Caco-2 (cell line): ENCODE measurements at regions not wholly inside any gene's neighbourhood (a gene's known extent, or its start where the extent isn't known, plus 50 kb on each side); places are given as distances from the start of the nearest gene placed in this dataset.

Experiments used
- BruUV-seq: library from RNA; stranded (reverse); fragments of 400-500 nt; replicated peaks from 2 replicates; lab custom pipeline; 2021; lab: Mats Ljungman, UMichigan
- CTCF ChIA-PET: fragments of 300-600 bp; sonication (Branson Sonifier 250); formaldehyde crosslinking; loops from one replicate; lab custom pipeline; 2022; ENCODE audit warnings: antibody characterized with exemption; lab: Charles Lee
- POLR2A ChIA-PET: fragments of 300-600 bp; sonication (Branson Sonifier 250); formaldehyde crosslinking; loops from one replicate; lab custom pipeline; 2022; ENCODE audit warnings: antibody characterized with exemption; lab: Charles Lee
- DNase-seq, 2 experiments: peaks; one replicate each; pipeline versions ENCODE4 v3.0.0 to v3.0.0-alpha.2; 2020 to 2022
- H3K27me3 ChIP-seq: replicated peaks from 2 replicates; pipeline ENCODE4 v1.6.0; 2011; ENCODE audit warnings: low read length; ENCODE audit not compliant: control insufficient read depth, insufficient read depth
- H3K36me3 ChIP-seq: 2 replicates; pipeline ENCODE4 v1.5.1; 2011; ENCODE audit warnings: low read length; ENCODE audit not compliant: control insufficient read depth, insufficient read depth
- H3K4me1 ChIP-seq: fragments of 250-450 bp; sonication (Bioruptor Pico); 2 replicates; pipeline ENCODE4 v1.5.1; 2020; ENCODE audit warnings: mild to moderate bottlenecking
- H3K4me3 ChIP-seq: 2 replicates; pipeline ENCODE4 v1.5.1; 2011; ENCODE audit warnings: low read depth, mild to moderate bottlenecking, control low read depth, low read length
- H3K9me3 ChIP-seq: fragments of 250-450 bp; sonication (Bioruptor Pico); 2 replicates; pipeline ENCODE4 v1.5.1; 2020; ENCODE audit warnings: mild to moderate bottlenecking, moderate library complexity
- H3K27ac Mint-ChIP-seq: one replicate; pipeline ENCODE4 v1.8.0; 2022; ENCODE audit warnings: mixed read lengths; ENCODE audit not compliant: unreplicated experiment
- H3K27me3 Mint-ChIP-seq: one replicate; pipeline ENCODE4 v1.8.0; 2022; ENCODE audit warnings: mixed read lengths; ENCODE audit not compliant: insufficient read depth, unreplicated experiment
- H3K36me3 Mint-ChIP-seq: one replicate; pipeline ENCODE4 v1.8.0; 2022; ENCODE audit warnings: mild to moderate bottlenecking, mixed read lengths; ENCODE audit not compliant: insufficient read depth, unreplicated experiment
- H3K4me1 Mint-ChIP-seq: one replicate; pipeline ENCODE4 v1.8.0; 2022; ENCODE audit warnings: low read depth, mixed read lengths; ENCODE audit not compliant: unreplicated experiment
- H3K4me3 Mint-ChIP-seq: one replicate; pipeline ENCODE4 v1.8.0; 2022; ENCODE audit warnings: mild to moderate bottlenecking, moderate library complexity, mixed read lengths; ENCODE audit not compliant: unreplicated experiment
- H3K9me3 Mint-ChIP-seq: one replicate; pipeline ENCODE4 v1.8.0; 2022; ENCODE audit warnings: mixed read lengths; ENCODE audit not compliant: unreplicated experiment
- intact Hi-C: fragments of 100-400 bp; cut with micrococcal nuclease; formaldehyde crosslinking; loops from one replicate; pipeline ENCODE4 v1.10.0; 2022; ENCODE audit not compliant: unreplicated experiment
- TF ChIP-seq, protein P1 (sequence below), 2 experiments: fragments of 200-600 bp in 1 of 2; IDR thresholded peaks; 1 replicate in 1 of 2; 2 replicates in 1 of 2; pipeline versions ENCODE4 v1.5.1 to v1.8.0; 2011 to 2022; ENCODE audit warnings: antibody characterized with exemption in 1 of 2, control low read depth in 1 of 2, inconsistent platforms in 1 of 2, low read depth in 1 of 2, low read length in 1 of 2, mild to moderate bottlenecking in 1 of 2, moderate library complexity in 1 of 2; ENCODE audit not compliant: insufficient read depth in 1 of 2, severe bottlenecking in 1 of 2, unreplicated experiment in 1 of 2

DNA sequence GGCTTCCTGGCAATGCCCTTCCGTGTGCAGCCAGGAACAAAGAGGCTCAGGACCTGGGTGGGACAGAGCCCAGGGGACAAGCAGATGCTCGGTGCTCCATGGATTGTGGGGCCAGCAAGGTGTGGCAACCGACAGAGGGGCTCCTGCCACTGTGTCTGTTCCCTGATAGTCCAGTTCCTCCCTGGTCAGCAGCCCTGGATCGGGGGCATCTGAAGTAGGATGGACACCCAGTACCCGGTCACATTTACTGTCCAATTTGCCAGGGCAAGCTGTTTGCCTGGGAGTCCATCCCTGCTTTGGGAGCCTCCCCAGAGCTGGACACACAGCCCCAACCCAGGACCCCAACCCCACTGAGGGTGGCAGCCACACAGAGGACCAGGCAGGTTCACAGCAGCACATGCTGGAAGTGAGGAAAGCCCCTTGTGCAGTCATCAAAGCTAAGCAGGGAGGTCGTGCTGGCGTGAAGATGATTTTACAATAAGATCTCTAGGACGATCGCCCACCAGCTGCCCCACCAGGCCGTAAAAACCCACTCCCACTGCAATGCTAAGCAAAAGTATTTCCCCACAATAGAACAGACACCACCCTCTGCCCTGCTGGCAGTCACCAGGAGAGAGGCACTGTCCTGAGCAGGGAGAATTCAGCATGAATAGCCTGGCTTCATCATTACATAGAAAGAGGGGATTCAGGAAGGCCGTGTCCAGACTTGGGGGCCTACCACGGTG is 141.7 kb downstream of the NDUFA10 start:
- H3K27me3 ChIP-seq: no peaks in the 10 kb centered on the region
- ChIA-PET CTCF (no interaction called here), POLR2A (no interaction called here)
- peaks cover 7% of the 10 kb centered on the region; the same call in 1 of the 2 replicates for H3K9me3 ChIP-seq
- no peaks in the 10 kb centered on the region for H3K36me3 ChIP-seq
- H3K27me3 Mint-ChIP-seq: no peaks in the 10 kb centered on the region
- TF ChIP-seq, protein P1, sequence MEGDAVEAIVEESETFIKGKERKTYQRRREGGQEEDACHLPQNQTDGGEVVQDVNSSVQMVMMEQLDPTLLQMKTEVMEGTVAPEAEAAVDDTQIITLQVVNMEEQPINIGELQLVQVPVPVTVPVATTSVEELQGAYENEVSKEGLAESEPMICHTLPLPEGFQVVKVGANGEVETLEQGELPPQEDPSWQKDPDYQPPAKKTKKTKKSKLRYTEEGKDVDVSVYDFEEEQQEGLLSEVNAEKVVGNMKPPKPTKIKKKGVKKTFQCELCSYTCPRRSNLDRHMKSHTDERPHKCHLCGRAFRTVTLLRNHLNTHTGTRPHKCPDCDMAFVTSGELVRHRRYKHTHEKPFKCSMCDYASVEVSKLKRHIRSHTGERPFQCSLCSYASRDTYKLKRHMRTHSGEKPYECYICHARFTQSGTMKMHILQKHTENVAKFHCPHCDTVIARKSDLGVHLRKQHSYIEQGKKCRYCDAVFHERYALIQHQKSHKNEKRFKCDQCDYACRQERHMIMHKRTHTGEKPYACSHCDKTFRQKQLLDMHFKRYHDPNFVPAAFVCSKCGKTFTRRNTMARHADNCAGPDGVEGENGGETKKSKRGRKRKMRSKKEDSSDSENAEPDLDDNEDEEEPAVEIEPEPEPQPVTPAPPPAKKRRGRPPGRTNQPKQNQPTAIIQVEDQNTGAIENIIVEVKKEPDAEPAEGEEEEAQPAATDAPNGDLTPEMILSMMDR (IDR thresholded peaks at IDR 0.05; ENCODE audit: insufficient read depth in 1 of 2, low read depth in 1 of 2, low read length in 1 of 2, severe bottlenecking in 1 of 2, unreplicated experiment in 1 of 2): no peak
- H3K4me1 ChIP-seq: no peaks in the 10 kb centered on the region
- peaks cover 19% of the 10 kb centered on the region for H3K9me3 Mint-ChIP-seq
- H3K36me3 Mint-ChIP-seq: no peaks in the 10 kb centered on the region
- no peak overlapping the region for H3K4me3 ChIP-seq
- H3K27ac Mint-ChIP-seq: no peak overlapping the region
- intact Hi-C loops: no loop called here
- H3K4me1 Mint-ChIP-seq: no peaks in the 10 kb centered on the region
- no peak overlapping the region for H3K4me3 Mint-ChIP-seq
- no peak for DNase-seq
- BruUV-seq: no TSS peak

DNA sequence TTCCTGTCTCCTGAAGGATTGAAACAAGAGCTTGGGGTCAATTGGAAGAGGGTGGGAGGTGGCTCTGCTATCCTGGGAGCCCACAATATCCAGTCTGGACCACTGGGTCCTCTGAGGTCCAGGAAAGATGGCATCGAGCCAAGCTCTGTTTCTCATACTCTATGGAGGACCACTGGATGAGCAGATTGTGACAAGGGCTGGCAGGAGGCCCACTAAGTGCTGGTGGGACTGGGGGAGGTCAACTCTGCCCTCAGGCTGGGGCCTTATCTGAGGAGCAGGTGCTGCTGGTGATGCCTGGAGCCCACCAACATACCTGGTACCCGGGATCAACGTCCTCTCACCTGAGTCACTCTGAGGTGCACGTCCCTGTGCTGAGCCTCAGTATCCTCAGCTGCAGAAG is 142.4 kb downstream of the NDUFA10 start:
- no peak for DNase-seq
- CTCF ChIA-PET: no interaction called here
- Mint-ChIP-seq H3K4me1 (no peaks in the 10 kb centered on the region), H3K9me3 (peaks cover 19% of the 10 kb centered on the region), H3K4me3 (no peak overlapping the region), H3K27ac (no peak overlapping the region), H3K36me3 (no peaks in the 10 kb centered on the region), H3K27me3 (peaks cover 4% of the 10 kb centered on the region)
- peaks cover 7% of the 10 kb centered on the region; the same call in 1 of the 2 replicates for H3K9me3 ChIP-seq
- BruUV-seq: no TSS peak
- H3K36me3 ChIP-seq: no peaks in the 10 kb centered on the region
- TF ChIP-seq, protein P1 (IDR thresholded peaks at IDR 0.05; ENCODE audit: insufficient read depth in 1 of 2, low read depth in 1 of 2, low read length in 1 of 2, severe bottlenecking in 1 of 2, unreplicated experiment in 1 of 2): no peak
- H3K27me3 ChIP-seq: no peaks in the 10 kb centered on the region
- H3K4me3 ChIP-seq: no peak overlapping the region
- H3K4me1 ChIP-seq: no peaks in the 10 kb centered on the region
- intact Hi-C loops: no loop called here
- POLR2A ChIA-PET: no interaction called here

GRCh38 chr2:239882331-239882732 is 142.8 kb downstream of the NDUFA10 start:
- Mint-ChIP-seq H3K4me3 (no peak overlapping the region), H3K4me1 (no peaks in the 10 kb centered on the region)
- CTCF ChIA-PET: no interaction called here

More at GRCh38 chr2:239882331-239882732, 142.8 kb downstream of the NDUFA10 start:
- Mint-ChIP-seq H3K27ac (no peak overlapping the region), H3K27me3 (peaks cover 7% of the 10 kb centered on the region), H3K36me3 (no peaks in the 10 kb centered on the region), H3K9me3 (peaks cover 19% of the 10 kb centered on the region)
- intact Hi-C loops: no loop called here
- Histone ChIP-seq H3K27me3 (no peaks in the 10 kb centered on the region), H3K9me3 (peaks cover 7% of the 10 kb centered on the region; the same call in 1 of the 2 replicates), H3K4me3 (no peak overlapping the region), H3K36me3 (no peaks in the 10 kb centered on the region), H3K4me1 (no peaks in the 10 kb centered on the region)
- TF ChIP-seq, protein P1 (IDR thresholded peaks at IDR 0.05; ENCODE audit: insufficient read depth in 1 of 2, low read depth in 1 of 2, low read length in 1 of 2, severe bottlenecking in 1 of 2, unreplicated experiment in 1 of 2): peak; percentile 42 to 49
- POLR2A ChIA-PET: no interaction called here
- BruUV-seq: no TSS peak
- peak; percentile 49 to 51 for DNase-seq
